Mesothelial cell of epicardium (in vitro differentiated cells): ENCODE measurements at regions not wholly inside any gene's neighbourhood (a gene's known extent, or its start where the extent isn't known, plus 50 kb on each side); places are given as distances from the start of the nearest gene placed in this dataset.
A peak's percentile ranks its signal among the peaks of the same experiment; 100 is the strongest.

Source experiments
- DNase-seq, 2 experiments: peaks; one replicate each; pipeline ENCODE4 v3.0.0; 2021; ENCODE audit warnings: low spot score in 2 of 2; ENCODE audit not compliant: unreplicated experiment in 2 of 2
- H3K27ac Mint-ChIP-seq: 2 replicates; pipeline ENCODE4 v1.8.0; 2021; ENCODE audit warnings: mixed read lengths
- H3K27me3 Mint-ChIP-seq: 2 replicates; pipeline ENCODE4 v1.8.0; 2021; ENCODE audit warnings: low read depth, mixed read lengths
- H3K36me3 Mint-ChIP-seq: 2 replicates; pipeline ENCODE4 v1.8.0; 2021; ENCODE audit warnings: mixed read lengths
- H3K4me1 Mint-ChIP-seq: 2 replicates; pipeline ENCODE4 v1.8.0; 2021; ENCODE audit warnings: mixed read lengths
- H3K4me3 Mint-ChIP-seq: 2 replicates; pipeline ENCODE4 v1.8.0; 2021; ENCODE audit warnings: mild to moderate bottlenecking, moderate library complexity, mixed read lengths
- H3K9me3 Mint-ChIP-seq: 2 replicates; pipeline ENCODE4 v1.8.0; 2021; ENCODE audit warnings: mixed read lengths
- TF ChIP-seq, protein P1 (sequence below): fragments of 200-600 bp; sonication (generic); IDR thresholded peaks from one replicate; pipeline ENCODE4 v1.5.0; 2021; ENCODE audit warnings: antibody characterized with exemption; ENCODE audit not compliant: unreplicated experiment

DNA sequence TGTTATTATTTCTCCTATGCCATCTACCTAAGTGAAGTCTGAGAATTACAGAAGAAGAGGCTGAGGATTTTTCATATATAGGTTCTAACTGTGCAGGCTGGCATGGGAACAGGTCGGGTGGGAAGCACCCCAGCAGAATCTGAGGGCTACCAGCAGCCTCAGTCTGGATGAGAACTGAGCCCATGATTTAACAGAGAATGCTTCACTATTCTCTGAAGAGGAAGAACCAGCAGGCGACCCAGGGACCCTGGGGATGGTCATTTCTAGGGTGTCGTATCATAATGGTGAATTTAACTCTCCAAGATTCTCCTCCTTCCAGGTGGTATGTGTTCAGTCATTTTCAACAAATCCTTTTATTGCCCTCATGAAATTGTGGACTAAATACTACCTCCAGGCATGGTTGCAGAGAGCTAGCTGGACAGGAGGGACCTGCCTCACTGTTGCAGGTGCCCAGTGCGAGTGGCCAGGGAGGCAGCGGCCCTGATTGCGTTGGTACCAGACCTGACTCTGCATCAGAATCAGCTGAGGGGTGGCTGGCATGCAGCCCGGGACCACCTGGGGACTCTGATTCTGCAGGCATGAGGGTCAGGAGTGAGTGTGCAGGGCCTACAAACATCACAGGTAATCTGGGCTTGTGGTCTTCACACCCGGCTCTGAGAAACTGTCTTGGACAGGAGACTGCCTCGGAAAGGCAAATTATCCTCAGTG is 272.2 kb downstream of the TSN start:
- no peaks in the 10 kb centered on the region for H3K36me3 Mint-ChIP-seq
- H3K27me3 Mint-ChIP-seq: peaks cover 11% of the 10 kb centered on the region
- H3K4me1 Mint-ChIP-seq: peaks cover 42% of the 10 kb centered on the region
- TF ChIP-seq, protein P1, sequence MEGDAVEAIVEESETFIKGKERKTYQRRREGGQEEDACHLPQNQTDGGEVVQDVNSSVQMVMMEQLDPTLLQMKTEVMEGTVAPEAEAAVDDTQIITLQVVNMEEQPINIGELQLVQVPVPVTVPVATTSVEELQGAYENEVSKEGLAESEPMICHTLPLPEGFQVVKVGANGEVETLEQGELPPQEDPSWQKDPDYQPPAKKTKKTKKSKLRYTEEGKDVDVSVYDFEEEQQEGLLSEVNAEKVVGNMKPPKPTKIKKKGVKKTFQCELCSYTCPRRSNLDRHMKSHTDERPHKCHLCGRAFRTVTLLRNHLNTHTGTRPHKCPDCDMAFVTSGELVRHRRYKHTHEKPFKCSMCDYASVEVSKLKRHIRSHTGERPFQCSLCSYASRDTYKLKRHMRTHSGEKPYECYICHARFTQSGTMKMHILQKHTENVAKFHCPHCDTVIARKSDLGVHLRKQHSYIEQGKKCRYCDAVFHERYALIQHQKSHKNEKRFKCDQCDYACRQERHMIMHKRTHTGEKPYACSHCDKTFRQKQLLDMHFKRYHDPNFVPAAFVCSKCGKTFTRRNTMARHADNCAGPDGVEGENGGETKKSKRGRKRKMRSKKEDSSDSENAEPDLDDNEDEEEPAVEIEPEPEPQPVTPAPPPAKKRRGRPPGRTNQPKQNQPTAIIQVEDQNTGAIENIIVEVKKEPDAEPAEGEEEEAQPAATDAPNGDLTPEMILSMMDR: no peak
- no peaks in the 10 kb centered on the region for H3K9me3 Mint-ChIP-seq
- H3K27ac Mint-ChIP-seq: peak overlapping the region; percentile 81
- peak in 1 of 2 experiments; percentile 34 for DNase-seq
- H3K4me3 Mint-ChIP-seq: no peak overlapping the region

DNA sequence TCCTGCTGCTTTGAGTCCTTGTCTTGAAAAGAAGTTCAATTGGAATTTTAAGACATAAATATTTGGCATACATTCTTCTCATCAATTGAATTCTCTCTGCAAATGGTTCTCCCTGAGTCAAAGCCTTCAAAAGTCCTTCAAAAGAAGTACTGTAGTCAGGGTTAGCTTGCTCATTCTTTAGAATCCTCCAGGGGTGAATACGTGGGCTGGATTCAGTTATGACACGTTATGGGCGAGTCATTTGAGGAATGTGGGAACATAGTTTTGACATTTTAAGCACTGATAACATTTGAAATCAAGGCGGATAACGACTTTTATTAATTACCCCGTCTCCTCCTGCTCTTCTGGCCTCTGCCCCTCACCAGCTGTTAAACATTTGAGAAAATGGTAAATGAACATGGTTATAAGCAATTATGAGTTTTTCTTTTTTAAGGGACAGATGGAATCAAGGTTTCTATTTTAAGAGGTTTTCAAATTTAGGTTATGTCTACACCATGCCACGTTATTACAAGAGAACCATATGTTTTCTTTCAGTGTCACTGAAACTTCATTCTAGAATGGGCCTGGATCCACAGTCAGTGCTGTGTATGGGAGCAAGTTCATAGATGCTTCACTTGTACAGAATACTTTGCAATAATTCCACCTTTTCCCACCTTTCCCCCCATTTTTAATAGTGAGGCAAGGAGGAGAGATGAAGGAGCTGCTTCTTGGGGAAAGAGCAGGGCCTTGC is 273.1 kb downstream of the TSN start:
- H3K27me3 Mint-ChIP-seq: peaks cover 19% of the 10 kb centered on the region
- peak overlapping the region; percentile 18 for H3K27ac Mint-ChIP-seq
- H3K4me3 Mint-ChIP-seq: no peak overlapping the region

DNA sequence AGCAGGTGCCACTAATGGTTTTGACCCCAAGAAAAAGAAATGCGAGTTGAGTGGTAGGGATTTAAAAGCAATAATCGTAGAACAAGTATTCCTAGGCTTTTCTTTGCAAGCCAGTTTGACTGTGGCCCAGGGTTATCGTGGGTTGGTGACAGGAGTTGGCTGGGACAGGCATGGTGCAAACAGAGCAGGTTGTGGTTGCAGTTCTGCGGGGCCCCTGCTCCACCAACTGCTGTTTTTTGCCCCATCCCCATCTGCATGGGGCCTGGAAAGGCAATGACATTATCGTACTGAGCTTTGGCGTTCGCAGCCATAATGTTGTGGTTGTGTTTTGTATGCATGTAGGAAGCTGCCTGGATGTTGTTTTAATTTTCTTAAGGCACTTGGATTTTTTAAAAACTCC is 274.0 kb downstream of the TSN start:
- Mint-ChIP-seq H3K36me3 (no peaks in the 10 kb centered on the region), H3K27ac (no peak overlapping the region), H3K9me3 (no peaks in the 10 kb centered on the region), H3K27me3 (peaks cover 27% of the 10 kb centered on the region), H3K4me3 (no peak overlapping the region), H3K4me1 (peaks cover 34% of the 10 kb centered on the region)
- DNase-seq: peak in 1 of 2 experiments; percentile 14
- TF ChIP-seq, protein P1: no peak

More for the DNA sequence above, 273.1 kb downstream of the TSN start:
- Mint-ChIP-seq H3K4me1 (peaks cover 38% of the 10 kb centered on the region), H3K9me3 (no peaks in the 10 kb centered on the region), H3K36me3 (no peaks in the 10 kb centered on the region)
- TF ChIP-seq, protein P1: no peak
- DNase-seq: peak in 1 of 2 experiments; percentile 11

DNA sequence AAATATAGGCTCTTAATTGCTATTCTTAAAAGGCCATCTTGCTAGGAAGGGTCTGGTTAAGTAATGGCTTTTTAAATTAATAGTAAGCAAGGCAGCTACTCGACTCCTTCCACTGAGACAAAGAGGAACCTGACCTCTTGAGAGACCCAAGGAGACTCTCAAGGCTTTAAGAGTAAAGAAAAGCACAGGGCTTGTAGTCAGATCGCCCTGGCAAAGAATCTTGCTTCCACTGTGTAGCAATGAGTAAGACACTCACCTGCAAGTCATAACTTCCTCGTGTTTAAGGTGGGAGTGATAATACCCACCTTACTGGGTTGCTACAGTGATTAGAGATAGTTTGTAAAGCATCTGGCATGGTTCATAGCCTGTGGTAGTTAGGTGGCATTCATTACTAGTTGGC is 274.5 kb downstream of the TSN start:
- Mint-ChIP-seq H3K27ac (peak overlapping the region; percentile 39), H3K9me3 (no peaks in the 10 kb centered on the region)
- DNase-seq: no peak

DNA sequence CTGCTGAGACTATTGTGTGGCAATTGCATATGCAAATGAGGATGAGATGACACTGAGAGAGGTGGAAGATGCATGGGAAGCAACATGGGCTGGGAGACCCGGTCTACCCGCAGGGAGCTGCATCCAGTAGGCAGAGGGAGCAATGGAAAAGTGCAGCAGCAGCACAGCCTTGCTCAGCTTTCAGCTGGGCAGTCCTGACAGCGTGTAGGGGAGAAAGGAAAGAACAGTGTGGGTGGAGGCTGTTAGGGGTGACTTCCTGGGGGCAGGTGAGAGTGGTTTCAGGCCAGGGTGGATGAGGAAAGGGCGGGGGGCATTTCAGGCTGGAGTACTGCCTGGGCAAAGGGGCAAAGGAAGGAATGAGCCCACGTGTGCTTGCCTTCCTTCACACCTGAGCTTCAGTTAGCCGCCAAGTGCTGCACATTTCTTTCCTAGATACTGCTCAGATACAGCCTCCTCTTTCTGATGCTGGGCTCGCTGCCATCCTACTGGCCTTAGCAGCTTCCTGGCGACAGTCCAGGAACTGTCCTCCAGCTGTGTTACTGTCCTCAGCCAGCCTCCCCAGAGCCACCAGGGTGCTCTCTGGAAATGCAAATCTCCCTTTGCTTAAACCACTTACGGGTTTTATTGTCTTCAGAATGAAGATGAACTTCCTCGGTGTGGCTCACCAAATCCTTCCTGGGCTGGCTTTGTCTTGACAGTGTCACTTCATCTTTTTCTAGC is 276.3 kb downstream of the TSN start:
- no peak overlapping the region for H3K4me3 Mint-ChIP-seq
- no peaks in the 10 kb centered on the region for H3K9me3 Mint-ChIP-seq
- H3K27me3 Mint-ChIP-seq: peaks cover 27% of the 10 kb centered on the region
- DNase-seq: peak in 1 of 2 experiments; percentile 31
- TF ChIP-seq, protein P1: no peak
- no peaks in the 10 kb centered on the region for H3K36me3 Mint-ChIP-seq
- peaks cover 38% of the 10 kb centered on the region for H3K4me1 Mint-ChIP-seq
- H3K27ac Mint-ChIP-seq: no peak overlapping the region

More for the DNA sequence above, 274.5 kb downstream of the TSN start:
- TF ChIP-seq, protein P1: no peak
- Mint-ChIP-seq H3K27me3 (peaks cover 27% of the 10 kb centered on the region), H3K4me1 (peaks cover 38% of the 10 kb centered on the region), H3K36me3 (no peaks in the 10 kb centered on the region), H3K4me3 (no peak overlapping the region)
